ENCODE measurements at regions not wholly inside any gene's neighbourhood (a gene's known extent, or its start where the extent isn't known, plus 50 kb on each side); places are given as distances from the start of the nearest gene placed in this dataset.
"Not testable (repeated sequence)": the region's sequence is repeated elsewhere in the genome, so short reads cannot be mapped to it uniquely, and the experiment has no call there.

GRCh38 chr10:27312854-27313253, 72.3 kb upstream of the ACBD5 start:
- H3K9me3 ChIP-seq (replicated peaks in 1 of 2; ENCODE audit: control insufficient read depth in 1 of 2, insufficient read depth in 1 of 2, low read length in 2 of 2) = no peaks in the 10 kb centered on the region
- no peaks in the 10 kb centered on the region for H3K4me1 ChIP-seq (ENCODE audit: control insufficient read depth in 1 of 2, insufficient read depth in 2 of 2, low read length in 2 of 2)
- intact Hi-C loops (cut with micrococcal nuclease) = no loop called here
- no peaks in the 10 kb centered on the region for H3K36me3 ChIP-seq (replicated peaks in 1 of 2; ENCODE audit: control insufficient read depth in 1 of 2, insufficient read depth in 2 of 2, low read length in 2 of 2)
- H3K4me3 ChIP-seq (replicated peaks in 1 of 3; ENCODE audit: low read depth in 2 of 3, low read length in 3 of 3) = no peak overlapping the region
- H3K79me2 ChIP-seq (ENCODE audit: insufficient read depth, low read length) = no peaks in the 10 kb centered on the region
- Mint-ChIP-seq H3K27ac (no peak overlapping the region), H3K4me1 (peaks cover 2% of the 10 kb centered on the region), H3K27me3 (ENCODE audit: low read depth in 3 of 3) (no peaks in the 10 kb centered on the region), H3K9me3 (peaks cover 0 to 9% (median 6%) of the 10 kb centered on the region in 7 donors), H3K4me3 (no peak overlapping the region), H3K36me3 (no peaks in the 10 kb centered on the region)
- H3K4me2 ChIP-seq (replicated peaks; ENCODE audit: extremely low read depth, low read length, poor library complexity, severe bottlenecking) = no peak overlapping the region
- 95% methylated on average over 3 of the region's 4 CpGs for WGBS (ENCODE audit: insufficient coverage)
- no peak for TF ChIP-seq CTCF (IDR thresholded peaks at IDR 0.05)
- no peak overlapping the region for H3K27ac ChIP-seq (ENCODE audit: low read depth in 1 of 2, low read length in 2 of 2)
- no peaks in the 10 kb centered on the region for H3K27me3 ChIP-seq (ENCODE audit: control insufficient read depth in 2 of 2, insufficient read depth in 2 of 2, low read length in 2 of 2)
- H3K9ac ChIP-seq (ENCODE audit: insufficient read depth, low read length, poor library complexity, severe bottlenecking) = no peak overlapping the region
- no peak overlapping the region for H2AFZ ChIP-seq (ENCODE audit: insufficient read depth, low read depth, low read length, poor library complexity, severe bottlenecking)
- DNase-seq = no peak
- no peaks in the 10 kb centered on the region for H4K20me1 ChIP-seq (ENCODE audit: insufficient read depth, low read length)

- H3K4me2 ChIP-seq (replicated peaks; ENCODE audit: extremely low read depth, low read length, poor library complexity, severe bottlenecking); H3K9me3 Mint-ChIP-seq; H3K27me3 Mint-ChIP-seq (ENCODE audit: low read depth in 3 of 3); H3K36me3 ChIP-seq (replicated peaks in 1 of 2; ENCODE audit: control insufficient read depth in 1 of 2, insufficient read depth in 2 of 2, low read length in 2 of 2); DNase-seq; H3K27me3 ChIP-seq (ENCODE audit: control insufficient read depth in 2 of 2, insufficient read depth in 2 of 2, low read length in 2 of 2); H3K4me1 ChIP-seq (ENCODE audit: control insufficient read depth in 1 of 2, insufficient read depth in 2 of 2, low read length in 2 of 2); H3K9ac ChIP-seq (ENCODE audit: insufficient read depth, low read length, poor library complexity, severe bottlenecking); H2AFZ ChIP-seq (ENCODE audit: insufficient read depth, low read depth, low read length, poor library complexity, severe bottlenecking); H3K4me3 Mint-ChIP-seq; H3K9me3 ChIP-seq (replicated peaks in 1 of 2; ENCODE audit: control insufficient read depth in 1 of 2, insufficient read depth in 1 of 2, low read length in 2 of 2); H3K27ac ChIP-seq (ENCODE audit: low read depth in 1 of 2, low read length in 2 of 2); H3K36me3 Mint-ChIP-seq; H3K27ac Mint-ChIP-seq; H3K4me3 ChIP-seq (replicated peaks in 1 of 3; ENCODE audit: low read depth in 2 of 3, low read length in 3 of 3); H3K79me2 ChIP-seq (ENCODE audit: insufficient read depth, low read length); H4K20me1 ChIP-seq (ENCODE audit: insufficient read depth, low read length); H3K4me1 Mint-ChIP-seq; intact Hi-C loops (cut with micrococcal nuclease): not testable (repeated sequence)
- WGBS (ENCODE audit: insufficient coverage) = 94% methylated on average over 3 of the region's 20 CpGs
These were observed 71.2 kb upstream of the ACBD5 start for GRCh38 chr10:27311809-27312208.

- no CpG with 5 or more reads among the region's 4 CpGs for WGBS (ENCODE audit: insufficient coverage)
- H3K27me3 Mint-ChIP-seq (ENCODE audit: low read depth in 3 of 3); H3K9me3 ChIP-seq (replicated peaks in 1 of 2; ENCODE audit: control insufficient read depth in 1 of 2, insufficient read depth in 1 of 2, low read length in 2 of 2); H3K36me3 ChIP-seq (replicated peaks in 1 of 2; ENCODE audit: control insufficient read depth in 1 of 2, insufficient read depth in 2 of 2, low read length in 2 of 2); H3K36me3 Mint-ChIP-seq; H2AFZ ChIP-seq (ENCODE audit: insufficient read depth, low read depth, low read length, poor library complexity, severe bottlenecking); H3K27me3 ChIP-seq (ENCODE audit: control insufficient read depth in 2 of 2, insufficient read depth in 2 of 2, low read length in 2 of 2); intact Hi-C loops (cut with micrococcal nuclease); H3K79me2 ChIP-seq (ENCODE audit: insufficient read depth, low read length); H4K20me1 ChIP-seq (ENCODE audit: insufficient read depth, low read length): not testable (repeated sequence)
- DNase-seq = peak in 2 of 3 donors; percentile 24 to 40
- peak overlapping the region; percentile 54 to 71 for H3K27ac ChIP-seq (ENCODE audit: low read depth in 1 of 2, low read length in 2 of 2)
- H3K9ac ChIP-seq (ENCODE audit: insufficient read depth, low read length, poor library complexity, severe bottlenecking) = peak overlapping the region; percentile 4
- Mint-ChIP-seq H3K27ac (peak overlapping the region; percentile 84 to 94 (median 91)), H3K9me3 (peaks cover 0 to 12% (median 0%) of the 10 kb centered on the region in 7 donors), H3K4me1 (peaks cover 18% of the 10 kb centered on the region), H3K4me3 (peak overlapping the region; percentile 58 to 80)
- peaks cover 11 to 12% of the 10 kb centered on the region in 2 donors for H3K4me1 ChIP-seq (ENCODE audit: control insufficient read depth in 1 of 2, insufficient read depth in 2 of 2, low read length in 2 of 2)
- peak overlapping the region in 1 of 3 experiments; percentile 23 for H3K4me3 ChIP-seq (replicated peaks in 1 of 3; ENCODE audit: low read depth in 2 of 3, low read length in 3 of 3)
- peak overlapping the region; percentile 40 for H3K4me2 ChIP-seq (replicated peaks; ENCODE audit: extremely low read depth, low read length, poor library complexity, severe bottlenecking)
These were observed 57.9 kb upstream of the ACBD5 start for GRCh38 chr10:27298522-27298850.

Data from CD14-positive monocyte (primary cell).